Stimulated activated CD4-positive, alpha-beta T cell treated with anti-CD3 and anti-CD28 coated beads, TNF-alpha, amount 100 ng/mL, for 1 hour (primary cell): ENCODE measurements at regions not wholly inside any gene's neighbourhood (a gene's known extent, or its start where the extent isn't known, plus 50 kb on each side); places are given as distances from the start of the nearest gene placed in this dataset.
"Not testable (repeated sequence)": the region's sequence is repeated elsewhere in the genome, so short reads cannot be mapped to it uniquely, and the experiment has no call there.

Experiments
- DNase-seq, 3 donors: peaks; one replicate each; pipeline ENCODE4 v3.0.0-alpha.2; 2020; ENCODE audit warnings: low read depth in 3 of 3, low spot score in 1 of 3

DNA sequence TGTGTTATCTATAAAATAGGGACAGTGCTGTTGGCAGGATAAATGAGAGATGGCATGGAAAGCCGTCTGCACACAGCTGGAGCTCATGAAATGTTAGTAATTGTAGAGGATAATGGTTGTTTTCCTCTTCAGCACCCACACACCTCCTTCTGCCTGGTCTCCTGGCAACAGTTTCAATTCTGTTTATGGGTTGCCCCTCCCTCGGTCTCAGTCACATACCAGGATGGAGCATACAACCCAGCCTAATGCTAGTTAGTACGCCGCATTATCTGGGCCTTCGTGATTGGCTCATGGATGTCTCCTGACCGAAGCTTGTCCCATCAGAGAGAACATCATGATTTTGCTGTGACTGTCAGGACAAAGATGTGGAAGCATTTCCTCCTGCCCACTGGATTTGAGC is 126.2 kb upstream of the WSCD1 start:
- DNase-seq, result no peak

DNA sequence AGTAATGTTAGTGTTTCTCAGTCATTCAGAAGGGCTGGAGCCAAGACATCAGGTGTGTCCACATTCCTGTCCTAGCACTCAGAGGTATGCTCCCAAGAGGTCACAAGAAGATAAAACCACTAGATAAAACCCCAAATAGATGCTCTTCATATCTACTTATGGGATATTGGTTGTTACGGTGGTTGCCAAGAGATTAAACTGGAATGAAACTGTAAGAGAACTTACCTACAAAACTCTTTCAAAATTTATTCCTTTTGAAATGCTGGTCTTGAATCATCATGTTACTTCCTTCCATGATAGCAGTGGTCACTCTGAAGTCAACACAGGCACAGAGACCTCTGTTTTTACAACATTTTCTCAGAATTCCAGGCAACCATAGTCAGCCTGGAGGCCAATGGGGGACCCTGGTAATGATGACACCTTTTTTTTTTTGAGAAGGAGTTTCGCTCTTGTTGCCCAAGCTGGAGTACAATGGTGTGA is 122.4 kb upstream of the WSCD1 start:
- DNase-seq, result no peak

DNA sequence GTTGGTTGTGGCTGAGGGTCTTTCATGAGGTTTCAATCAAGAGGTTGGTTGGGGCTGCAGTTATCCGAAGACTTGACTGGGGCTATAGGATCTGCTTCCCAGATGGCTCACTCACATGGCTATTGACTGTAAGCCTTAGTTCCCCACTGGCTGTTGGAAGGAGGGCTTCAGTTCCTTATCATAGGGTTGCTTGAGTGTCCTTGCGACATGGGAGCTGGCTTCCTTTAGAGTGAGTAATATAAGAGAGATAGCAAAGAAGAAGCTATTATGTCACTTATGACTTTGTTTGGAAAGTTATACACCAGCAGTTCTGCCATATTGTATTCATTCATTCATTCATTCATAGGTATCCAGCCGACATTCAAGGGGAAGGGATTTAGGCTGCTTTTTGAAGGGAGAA is 121.4 kb upstream of the WSCD1 start:
- no peak for DNase-seq

DNA sequence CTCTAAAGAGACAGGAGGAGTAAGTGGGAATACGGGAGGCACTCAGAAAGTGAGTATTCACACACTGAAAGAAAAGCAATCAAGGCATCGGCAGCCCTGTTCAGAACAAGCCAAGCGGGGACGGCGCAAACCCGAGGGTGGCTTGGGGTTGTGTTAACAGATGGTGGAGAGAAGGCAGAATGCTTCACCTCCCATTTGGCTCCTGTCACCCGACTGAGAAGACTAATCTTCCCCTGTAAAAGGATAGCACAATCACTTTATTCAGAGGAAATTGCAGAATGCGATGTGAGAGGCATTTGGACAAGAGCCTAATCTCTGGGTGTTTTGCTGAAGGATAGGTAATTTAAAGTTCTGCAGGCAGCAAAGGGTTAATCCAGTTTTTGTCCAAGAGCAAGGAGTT is 119.3 kb upstream of the WSCD1 start:
- no peak for DNase-seq

DNA sequence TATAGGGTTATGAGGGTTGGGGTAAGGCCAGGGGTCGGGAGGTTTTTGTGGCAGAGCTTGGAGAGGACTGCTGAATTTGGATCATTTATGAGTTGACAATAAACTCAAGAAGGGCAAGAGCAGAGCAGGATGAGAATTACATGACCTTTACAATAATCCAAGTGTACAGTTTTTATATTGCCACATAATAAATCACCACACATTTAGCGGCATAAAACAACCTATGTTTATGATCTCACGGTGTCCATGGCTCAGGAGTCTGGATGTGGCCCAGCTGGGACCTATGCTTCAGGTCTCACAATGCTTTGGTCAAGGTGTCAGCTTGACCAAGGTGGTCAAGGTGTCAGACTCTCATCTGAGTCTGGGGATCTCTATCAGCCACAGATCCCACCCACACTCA is 118.3 kb upstream of the WSCD1 start:
- DNase-seq, result no peak

GRCh38 chr17:5952518-5952917 is 117.7 kb upstream of the WSCD1 start:
- DNase-seq, result no peak

DNA sequence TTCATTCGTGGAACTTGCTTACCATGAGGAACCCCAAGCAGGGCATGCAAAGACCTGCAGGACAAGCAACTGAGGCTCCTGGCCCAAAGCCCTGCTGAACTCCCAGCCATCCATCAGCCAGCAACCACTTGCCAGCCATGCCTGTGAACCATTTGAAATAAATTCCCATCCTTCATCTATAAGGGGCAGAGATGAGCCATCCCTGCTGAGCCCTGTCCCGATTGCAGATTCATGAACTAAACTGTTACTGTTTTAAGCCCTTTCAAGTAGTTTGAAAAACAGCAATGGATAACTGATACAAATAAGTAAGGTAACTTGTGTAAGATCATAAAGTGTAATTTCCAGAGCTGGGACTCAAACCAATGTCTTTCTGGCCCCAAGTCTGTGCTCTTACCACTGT is 114.4 kb upstream of the WSCD1 start:
- no peak for DNase-seq

- no peak for DNase-seq
These were observed 111.3 kb upstream of the WSCD1 start for GRCh38 chr17:5958850-5959249.

- no peak for DNase-seq
These were observed 107.8 kb upstream of the WSCD1 start for GRCh38 chr17:5962371-5962770.

- no peak for DNase-seq
These were observed 98.2 kb upstream of the WSCD1 start for GRCh38 chr17:5971969-5972368.

- no peak for DNase-seq
These were observed 96.8 kb upstream of the WSCD1 start for GRCh38 chr17:5973410-5973809.

GRCh38 chr17:5975661-5976060 is 94.5 kb upstream of the WSCD1 start:
- DNase-seq, result no peak

DNA sequence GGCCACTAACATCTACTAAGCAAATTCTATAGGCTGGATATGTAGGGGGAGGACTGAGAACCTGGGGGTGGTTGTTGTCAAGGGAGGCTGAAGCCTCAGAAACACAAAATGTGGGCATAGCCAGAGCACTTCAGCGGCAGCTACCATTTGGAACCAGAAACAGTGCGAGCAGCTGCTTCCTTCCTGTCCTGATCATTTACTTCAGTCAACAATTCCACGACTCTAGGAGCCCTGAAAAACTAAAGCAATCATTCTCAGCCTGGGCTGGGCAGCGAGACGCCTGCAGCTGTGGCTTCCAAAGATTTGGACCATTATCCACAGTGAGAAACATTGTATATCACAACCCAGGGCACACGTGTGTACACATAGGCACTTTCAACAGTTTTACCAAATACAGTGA is 93.9 kb upstream of the WSCD1 start:
- no peak for DNase-seq

GRCh38 chr17:5978496-5978895 is 91.7 kb upstream of the WSCD1 start:
- DNase-seq, result no peak

- no peak for DNase-seq
These were observed 89.2 kb upstream of the WSCD1 start for GRCh38 chr17:5980941-5981340.

GRCh38 chr17:5986644-5987043 is 83.5 kb upstream of the WSCD1 start:
- no peak for DNase-seq

GRCh38 chr17:6000426-6000825 is 69.8 kb upstream of the WSCD1 start:
- no peak for DNase-seq

DNA sequence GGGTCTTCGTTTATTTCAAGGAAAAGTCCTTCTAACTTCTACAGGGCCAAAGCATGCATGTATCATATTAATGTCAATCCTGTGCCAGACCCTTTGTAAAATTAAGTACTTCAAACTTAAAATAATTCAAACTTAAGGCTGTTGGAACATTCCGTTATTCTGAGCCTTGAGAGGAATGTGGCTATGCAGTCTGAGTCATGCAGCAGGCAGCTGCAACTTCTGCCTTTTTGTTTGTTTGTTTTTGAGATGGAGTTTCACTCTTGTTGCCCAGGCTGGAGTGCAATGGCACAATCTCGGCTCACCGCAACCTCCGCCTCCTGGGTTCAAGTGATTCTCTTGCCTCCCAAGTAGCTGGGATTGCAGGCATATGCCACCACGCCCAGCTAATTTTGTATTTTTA is 67.0 kb upstream of the WSCD1 start:
- not testable (repeated sequence) for DNase-seq

DNA sequence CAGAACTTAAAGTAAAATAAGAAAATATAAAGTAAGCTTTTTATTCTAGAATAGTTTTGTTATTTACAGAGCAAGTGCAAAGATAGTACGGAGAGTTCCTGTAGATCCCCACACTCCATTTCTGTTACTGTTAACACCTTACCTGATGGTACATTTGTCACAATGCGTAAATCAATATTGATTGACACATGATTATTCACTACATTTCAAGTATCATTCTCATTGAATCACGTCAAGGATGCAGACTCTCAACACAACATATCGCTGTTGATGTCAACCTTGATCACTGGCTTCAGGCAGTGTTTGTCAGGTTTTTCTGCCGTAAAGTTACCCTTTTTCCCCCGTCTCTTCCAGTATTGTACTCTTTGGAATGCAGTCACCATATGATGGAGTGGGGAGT is 64.2 kb upstream of the WSCD1 start:
- no peak for DNase-seq

DNA sequence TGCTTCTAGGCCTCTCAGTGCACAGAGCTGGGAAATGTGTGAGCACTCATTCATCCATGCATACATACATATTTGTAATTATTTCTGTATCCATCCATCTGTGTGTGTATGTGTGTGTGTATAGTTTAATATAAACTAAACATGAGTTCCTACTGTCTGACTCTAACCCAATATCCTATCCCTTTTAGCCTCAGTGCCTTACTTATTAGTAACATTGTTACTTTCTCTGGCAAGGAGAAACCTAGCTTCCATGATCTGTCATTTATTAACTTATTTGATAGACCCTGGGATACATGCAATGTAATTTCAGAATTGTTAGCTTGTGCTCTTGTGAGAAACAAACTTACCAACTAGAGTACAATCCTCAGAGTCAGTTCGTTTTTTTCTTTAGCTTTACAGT is 59.0 kb upstream of the WSCD1 start:
- no peak for DNase-seq

DNA sequence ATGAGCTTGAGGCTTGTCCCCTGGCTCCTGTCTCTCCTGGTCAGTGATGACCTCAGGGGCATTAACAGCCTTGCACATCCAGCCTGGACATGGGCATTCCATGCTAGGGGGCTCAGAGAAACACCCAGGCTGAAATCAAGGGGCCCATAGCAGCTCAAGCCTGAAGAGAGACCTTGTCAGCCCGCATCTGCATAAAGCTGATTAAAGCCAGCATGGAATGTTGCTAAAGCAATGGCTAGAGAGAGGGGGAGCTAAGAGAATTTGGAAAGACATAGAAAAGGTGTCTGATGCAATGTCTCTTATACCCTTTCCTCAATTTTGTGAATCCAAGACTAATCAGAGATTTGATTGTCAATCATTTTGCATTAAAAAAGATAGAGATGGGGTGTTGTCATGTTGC is 51.4 kb upstream of the WSCD1 start:
- no peak for DNase-seq

- DNase-seq, result no peak
These were observed 50.2 kb upstream of the WSCD1 start for GRCh38 chr17:6019959-6020358.

DNA sequence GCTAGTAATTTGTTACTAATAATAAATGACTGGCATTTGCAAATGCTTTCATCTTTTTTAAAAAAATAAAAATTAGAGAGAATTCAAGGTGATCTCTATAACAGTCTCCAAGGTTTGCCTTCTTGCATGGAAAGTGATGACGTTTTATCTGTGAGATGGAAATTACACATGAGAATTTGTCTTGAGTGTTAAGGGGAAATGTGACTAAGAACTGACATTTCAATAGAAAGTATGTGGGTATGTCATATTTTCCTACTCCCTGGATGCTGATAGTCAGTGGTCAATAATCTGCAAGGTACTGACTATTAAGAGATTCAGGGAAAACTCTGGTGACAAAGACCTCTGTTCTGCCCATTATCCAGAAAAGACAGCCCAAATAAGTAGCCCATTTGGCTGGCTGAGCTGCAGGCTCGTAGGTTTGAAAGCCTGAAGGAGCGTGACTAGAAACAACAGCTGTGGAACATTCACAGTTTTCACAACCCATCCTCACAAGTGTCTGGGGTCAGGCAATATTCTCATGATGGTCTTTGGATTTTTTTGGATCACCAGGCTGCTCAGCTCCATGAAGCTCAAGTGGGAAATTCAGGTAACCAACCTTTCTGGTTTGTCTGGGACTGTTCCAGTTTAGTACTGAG is 49.7 kb upstream of the WSCD1 start:
- no peak for DNase-seq
